Spleen (tissue), 7 donors: ENCODE measurements at regions not wholly inside any gene's neighbourhood (a gene's known extent, or its start where the extent isn't known, plus 50 kb on each side); places are given as distances from the start of the nearest gene placed in this dataset.

Experiments used
- POLR2A ChIP-seq, 3 donors: fragments of 450-650 bp; IDR thresholded peaks; one replicate each; pipeline ENCODE4 v1.5.1; 2017; ENCODE audit warnings: antibody characterized with exemption in 3 of 3, mild to moderate bottlenecking in 1 of 3
- POLR2AphosphoS5 ChIP-seq, 3 donors: sonication (generic); formaldehyde crosslinking; IDR thresholded peaks; one replicate each; pipeline ENCODE4 v1.5.1; 2017; ENCODE audit warnings: antibody characterized with exemption in 3 of 3
- TF ChIP-seq, protein P1 (sequence below), 11 experiments: fragments of 200-600 bp in 7 of 11; fragments of 450-650 bp in 4 of 11; sonication (generic) in 4 of 11; IDR thresholded peaks in 8 of 11; conservative IDR thresholded peaks in 3 of 11; 1 replicate in 7 of 11; 2 replicates in 4 of 11; pipeline versions ENCODE4 v1.4.0 to v1.8.0; 2016 to 2021; ENCODE audit warnings: antibody characterized with exemption in 11 of 11, inconsistent platforms in 4 of 11, mild to moderate bottlenecking in 1 of 11
- donor health status: DM: no; HTN: no; CAD: no; lungs with moderate emphysema.
- donor health status: DM: no; HTN: no; CAD: no.
- donor health status: DM: no; HTN: no; CAD: no.

GRCh38 chr22:27201276-27201675 lies 543.9 kb downstream of the MIAT start:
- TF ChIP-seq, protein P1, sequence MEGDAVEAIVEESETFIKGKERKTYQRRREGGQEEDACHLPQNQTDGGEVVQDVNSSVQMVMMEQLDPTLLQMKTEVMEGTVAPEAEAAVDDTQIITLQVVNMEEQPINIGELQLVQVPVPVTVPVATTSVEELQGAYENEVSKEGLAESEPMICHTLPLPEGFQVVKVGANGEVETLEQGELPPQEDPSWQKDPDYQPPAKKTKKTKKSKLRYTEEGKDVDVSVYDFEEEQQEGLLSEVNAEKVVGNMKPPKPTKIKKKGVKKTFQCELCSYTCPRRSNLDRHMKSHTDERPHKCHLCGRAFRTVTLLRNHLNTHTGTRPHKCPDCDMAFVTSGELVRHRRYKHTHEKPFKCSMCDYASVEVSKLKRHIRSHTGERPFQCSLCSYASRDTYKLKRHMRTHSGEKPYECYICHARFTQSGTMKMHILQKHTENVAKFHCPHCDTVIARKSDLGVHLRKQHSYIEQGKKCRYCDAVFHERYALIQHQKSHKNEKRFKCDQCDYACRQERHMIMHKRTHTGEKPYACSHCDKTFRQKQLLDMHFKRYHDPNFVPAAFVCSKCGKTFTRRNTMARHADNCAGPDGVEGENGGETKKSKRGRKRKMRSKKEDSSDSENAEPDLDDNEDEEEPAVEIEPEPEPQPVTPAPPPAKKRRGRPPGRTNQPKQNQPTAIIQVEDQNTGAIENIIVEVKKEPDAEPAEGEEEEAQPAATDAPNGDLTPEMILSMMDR (IDR thresholded peaks at IDR 0.05 in 8 of 11, conservative IDR thresholded peaks at IDR 0.05 in 3 of 11), result no peak
- TF ChIP-seq POLR2A (IDR thresholded peaks at IDR 0.05) (no peak), POLR2AphosphoS5 (IDR thresholded peaks at IDR 0.05) (no peak)
